ENCODE measurements at regions not wholly inside any gene's neighbourhood (a gene's known extent, or its start where the extent isn't known, plus 50 kb on each side); places are given as distances from the start of the nearest gene placed in this dataset.
"Not testable (repeated sequence)": the region's sequence is repeated elsewhere in the genome, so short reads cannot be mapped to it uniquely, and the experiment has no call there.

DNA sequence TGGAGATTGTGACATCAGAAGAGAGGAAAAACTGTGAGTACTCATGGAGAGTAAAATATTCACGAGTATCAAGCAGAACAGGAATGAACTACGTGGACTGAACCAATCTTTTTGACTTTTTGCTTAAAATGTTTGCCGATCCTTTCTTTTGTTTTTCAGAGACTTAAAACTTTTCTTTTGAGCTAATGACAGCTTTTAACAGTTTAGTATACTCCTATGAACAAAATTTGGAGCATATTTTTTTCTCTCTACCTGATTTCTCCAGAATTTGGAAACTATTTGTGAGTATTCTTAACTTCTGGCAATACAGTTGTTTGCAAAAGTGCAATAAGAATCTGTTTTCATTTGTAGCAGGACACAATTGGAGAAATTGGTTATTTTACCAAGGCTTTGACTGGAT is 786.3 kb downstream of the SORCS1 start:
- ATAC-seq (ENCODE audit: low FRiP score) (no peak), DNase-seq (ENCODE audit: low spot score) (no peak)
- TF ChIP-seq CTCF (IDR thresholded peaks at IDR 0.05): no peak

- ATAC-seq (ENCODE audit: low FRiP score): no peak
- DNase-seq (ENCODE audit: low spot score): no peak
- no peak for TF ChIP-seq CTCF (IDR thresholded peaks at IDR 0.05)
Observed at GRCh38 chr10:106370751-106371150, 793.8 kb downstream of the SORCS1 start.

DNA sequence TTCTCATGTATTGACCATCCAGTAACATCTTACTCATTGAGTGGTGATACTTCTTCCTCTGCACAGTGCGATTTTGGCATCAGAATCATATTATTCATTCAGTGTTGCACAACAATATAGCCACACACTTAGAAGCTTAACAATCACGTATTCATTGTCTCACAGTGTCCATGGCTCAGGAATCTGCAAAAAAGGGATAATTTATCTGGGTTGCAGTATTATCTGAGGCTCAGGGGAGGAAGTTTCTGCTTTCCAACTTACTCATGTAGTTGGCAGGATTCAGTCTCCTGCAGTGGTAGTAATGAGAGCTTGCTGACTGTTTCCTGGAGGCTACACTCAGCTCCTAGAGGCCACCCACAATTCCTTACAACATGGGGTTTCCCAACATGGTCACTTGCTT is 803.6 kb downstream of the SORCS1 start:
- DNase-seq (ENCODE audit: low spot score): no peak
- no peak for TF ChIP-seq CTCF (IDR thresholded peaks at IDR 0.05)
- no peak for ATAC-seq (ENCODE audit: low FRiP score)

DNA sequence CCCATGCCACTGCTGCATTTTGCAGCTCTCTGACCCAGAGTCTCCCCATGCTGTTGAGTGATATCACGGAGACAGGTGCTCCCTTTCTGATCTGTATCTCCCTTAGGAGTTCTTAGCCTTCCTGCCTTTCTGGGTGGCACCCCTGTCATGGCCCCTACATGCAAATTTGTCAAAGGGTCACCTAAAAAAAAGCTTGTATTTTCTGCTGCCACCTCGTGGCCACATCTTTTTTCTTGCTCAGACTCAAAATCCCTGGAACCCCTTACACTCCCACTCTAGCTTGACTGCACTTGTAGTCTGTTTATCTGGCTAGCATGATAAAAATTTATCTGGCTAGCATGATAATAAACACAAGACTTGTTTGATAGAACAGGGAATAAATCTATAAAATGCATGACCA is 809.1 kb downstream of the SORCS1 start:
- ATAC-seq (ENCODE audit: low FRiP score) (no peak), DNase-seq (ENCODE audit: low spot score) (no peak)
- no peak for TF ChIP-seq CTCF (IDR thresholded peaks at IDR 0.05)

GRCh38 chr10:106348933-106349332 is 815.6 kb downstream of the SORCS1 start:
- DNase-seq (ENCODE audit: low spot score) (no peak), ATAC-seq (ENCODE audit: low FRiP score) (no peak)
- no peak for TF ChIP-seq CTCF (IDR thresholded peaks at IDR 0.05)

- no peak for DNase-seq (ENCODE audit: low spot score)
- no peak for TF ChIP-seq CTCF (IDR thresholded peaks at IDR 0.05)
- ATAC-seq (ENCODE audit: low FRiP score): no peak
Observed at GRCh38 chr10:106347547-106347946, 817.0 kb downstream of the SORCS1 start.

GRCh38 chr10:106343539-106343938 is 821.0 kb downstream of the SORCS1 start:
- not testable (repeated sequence) for ATAC-seq (ENCODE audit: low FRiP score); DNase-seq (ENCODE audit: low spot score)

DNA sequence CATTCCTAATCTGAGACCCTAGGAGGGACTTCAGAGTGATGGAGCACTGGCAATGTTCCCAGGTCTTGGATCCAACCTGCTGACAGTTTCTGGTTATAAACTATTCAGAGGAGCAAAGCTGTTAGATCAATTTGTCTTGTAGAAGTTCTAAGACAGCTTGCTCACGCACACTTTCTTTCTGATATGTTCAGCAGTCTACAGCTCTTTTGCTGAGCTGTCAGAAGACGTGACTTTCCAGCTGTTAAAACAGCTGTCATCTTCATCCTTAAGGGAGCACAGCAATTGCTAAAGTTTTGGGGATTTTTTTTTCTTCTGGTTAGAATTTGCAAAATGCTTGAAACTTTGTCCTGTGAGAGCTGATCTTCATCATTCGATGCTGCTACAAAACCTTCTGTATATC is 823.1 kb downstream of the SORCS1 start:
- DNase-seq (ENCODE audit: low spot score) (no peak), ATAC-seq (ENCODE audit: low FRiP score) (no peak)
- no peak for TF ChIP-seq CTCF (IDR thresholded peaks at IDR 0.05)

Measured in omental fat pad (tissue), 3 donors.